Occipital lobe (tissue), 1 donor: ENCODE measurements at regions not wholly inside any gene's neighbourhood (a gene's known extent, or its start where the extent isn't known, plus 50 kb on each side); places are given as distances from the start of the nearest gene placed in this dataset.

Experiments
- DNase-seq: peaks from one replicate; lab custom pipeline; 2025; lab: John Stamatoyannopoulos, UW

DNA sequence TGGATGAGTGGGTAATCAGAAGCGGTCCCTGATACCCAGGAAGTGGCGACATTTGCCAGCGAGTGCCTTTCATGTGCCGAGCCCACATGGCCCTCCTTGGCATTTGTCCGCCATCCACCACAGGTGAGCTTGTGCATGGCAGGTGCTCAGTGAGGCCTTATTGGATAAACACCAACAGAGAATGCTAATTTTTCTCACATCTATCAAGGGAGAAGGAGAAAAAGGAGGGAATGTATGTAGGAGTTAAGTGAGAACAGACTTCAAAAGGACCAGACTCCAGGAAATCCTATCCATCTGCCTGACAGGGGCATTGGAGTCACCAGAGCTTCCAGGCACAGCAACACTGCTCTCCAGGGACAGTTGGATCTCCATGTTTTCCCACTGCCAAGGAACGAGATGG is 143.5 kb upstream of the ZMIZ1 start:
- no peak for DNase-seq

DNA sequence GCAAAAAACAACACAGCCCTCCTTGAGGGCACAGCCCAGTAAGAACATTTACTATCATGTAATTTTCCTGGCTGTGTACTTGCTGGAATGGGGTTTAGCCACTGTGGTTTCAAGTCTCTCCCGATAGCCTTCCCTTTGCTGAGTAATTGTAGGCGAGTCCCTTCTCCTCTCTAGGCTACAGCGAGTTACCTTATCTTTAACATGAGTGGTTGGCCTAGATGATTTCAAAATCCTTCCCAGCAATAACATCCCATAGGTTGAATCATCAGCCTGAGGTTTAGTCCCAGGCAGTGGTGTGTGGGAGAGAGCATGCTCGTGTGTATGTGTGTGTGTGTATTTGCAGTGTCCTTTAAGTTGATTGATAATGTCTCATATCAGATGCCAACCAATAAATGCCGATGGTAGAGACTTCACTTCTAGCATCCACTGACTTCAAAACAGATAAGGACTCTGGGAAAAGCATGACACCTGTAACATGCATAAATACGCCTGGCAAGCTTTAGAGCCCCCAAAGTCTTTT is 142.9 kb upstream of the ZMIZ1 start:
- DNase-seq: no peak

DNA sequence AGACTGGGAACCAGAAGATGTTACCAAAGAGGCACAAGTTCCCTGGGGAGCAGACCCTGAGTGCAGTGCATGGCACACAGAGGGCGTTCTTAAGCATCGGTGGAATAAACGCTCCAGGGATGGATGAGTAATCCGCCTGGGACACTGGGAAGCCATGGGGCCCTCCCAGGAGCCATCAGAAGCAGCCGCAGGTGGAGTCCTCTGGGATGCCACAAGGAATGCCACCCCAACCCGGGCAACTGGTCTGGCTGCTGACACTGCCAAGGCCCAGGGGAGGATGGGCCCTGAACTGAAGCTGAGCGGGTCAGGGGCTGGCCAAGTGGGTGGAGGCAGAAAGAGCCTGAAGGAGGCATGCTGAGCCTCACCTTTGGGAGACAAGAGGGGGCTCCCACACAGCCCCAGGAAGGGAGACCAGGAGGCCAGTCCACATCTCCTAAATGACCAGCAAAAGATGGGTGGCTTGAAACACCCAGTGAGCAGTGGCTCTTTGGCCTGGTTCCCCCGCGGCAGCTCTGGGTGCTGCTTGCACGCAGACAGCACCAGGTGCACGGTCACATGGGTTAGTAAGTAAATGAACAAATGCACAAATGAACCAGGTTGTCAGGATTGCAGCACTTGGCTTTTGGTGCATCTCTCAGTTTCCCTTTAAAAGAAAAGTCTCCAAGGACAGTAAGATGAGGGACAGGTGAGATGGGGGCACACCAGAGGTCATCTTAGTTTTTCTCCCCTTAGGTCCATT is 141.3 kb upstream of the ZMIZ1 start:
- no peak for DNase-seq

DNA sequence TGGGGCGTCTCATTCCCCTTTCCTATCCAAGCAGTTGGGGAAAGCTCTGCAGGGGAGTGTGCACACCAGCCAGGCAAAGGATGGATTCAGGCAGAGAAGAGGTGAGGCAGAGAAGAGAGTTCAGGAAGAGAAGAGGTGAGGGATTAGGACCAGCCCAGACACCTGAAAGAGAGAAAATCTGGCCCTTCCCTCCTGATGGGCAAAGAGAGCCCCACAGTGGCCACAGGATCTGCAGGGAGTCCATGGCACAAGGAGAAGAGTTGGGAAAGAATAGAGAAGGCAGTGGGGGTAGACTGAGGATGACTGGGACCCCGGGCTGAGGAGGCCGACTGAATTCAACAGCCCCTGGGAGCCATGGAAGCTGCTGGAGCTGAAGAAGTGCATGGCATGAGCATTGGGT is 140.4 kb upstream of the ZMIZ1 start:
- no peak for DNase-seq

DNA sequence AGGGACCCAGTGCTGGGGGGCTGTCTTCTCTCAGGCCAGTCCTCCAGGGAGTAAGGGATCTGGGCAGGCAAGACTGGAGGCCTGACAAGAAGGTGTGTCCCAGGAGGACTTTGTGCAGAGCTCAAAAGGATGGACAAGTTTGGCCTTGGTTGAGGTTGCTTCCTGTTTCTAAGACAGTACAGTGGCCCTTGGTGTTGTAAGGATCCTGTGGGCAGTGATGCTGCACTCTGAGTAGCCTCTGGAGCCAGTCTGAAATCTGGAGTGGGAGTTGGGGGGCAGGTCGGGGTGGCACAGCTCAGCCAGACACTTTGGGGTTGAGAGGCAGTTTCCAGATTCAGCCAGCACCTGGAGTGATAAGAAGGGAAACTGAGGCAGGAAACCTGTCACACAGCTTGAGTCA is 139.2 kb upstream of the ZMIZ1 start:
- no peak for DNase-seq

DNA sequence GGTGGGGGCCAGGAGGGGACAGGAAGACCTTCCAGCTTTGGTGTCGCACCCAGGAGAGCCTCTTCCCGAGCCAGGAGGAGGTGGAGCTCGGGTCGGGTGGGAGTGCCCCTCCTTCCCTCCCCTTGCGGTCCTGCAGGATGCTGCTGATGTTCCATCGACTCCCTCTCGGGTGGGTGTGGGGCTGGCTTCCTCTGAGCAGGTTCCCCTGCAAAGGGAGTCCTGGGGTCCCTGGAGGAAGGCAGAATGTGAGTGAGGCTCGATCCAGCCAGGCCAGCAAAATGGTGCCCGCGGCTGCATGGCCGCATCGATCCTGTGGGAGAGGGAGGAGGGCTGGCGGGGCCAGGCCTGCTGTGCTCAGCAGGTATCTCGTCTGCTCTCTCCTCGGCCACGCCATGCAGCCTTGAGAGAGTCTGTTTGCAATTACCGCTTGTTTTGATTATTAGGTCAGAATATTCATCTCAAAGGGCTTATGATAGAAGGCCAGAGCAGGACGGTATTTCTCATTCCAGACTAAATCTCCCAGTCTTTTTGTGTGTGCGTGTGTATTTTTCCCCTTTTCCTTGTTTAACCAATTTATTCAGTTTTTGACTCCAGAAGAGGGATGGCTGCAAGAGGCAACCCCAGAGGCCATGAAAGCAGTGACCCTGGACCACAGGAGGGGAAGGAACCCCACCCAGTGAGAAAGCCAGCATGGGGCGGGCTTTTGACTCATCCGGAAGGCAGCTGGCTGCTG is 137.3 kb upstream of the ZMIZ1 start:
- DNase-seq: no peak

DNA sequence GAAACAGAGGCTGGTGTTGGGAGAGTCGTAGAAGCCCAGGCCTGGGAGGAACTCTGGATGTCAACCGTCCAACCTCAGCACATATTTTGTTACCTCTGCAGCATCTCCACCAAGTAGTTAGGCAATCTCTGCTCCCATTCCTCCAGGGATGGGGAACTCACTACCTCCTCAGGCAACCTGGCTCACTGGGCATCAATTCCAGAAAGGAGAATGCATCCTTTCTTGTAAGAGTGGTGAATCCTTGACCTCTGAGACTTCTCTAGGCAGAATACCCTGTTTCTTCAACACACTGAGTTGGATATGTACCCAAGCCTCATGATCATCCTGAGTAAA is 136.7 kb upstream of the ZMIZ1 start:
- no peak for DNase-seq

DNA sequence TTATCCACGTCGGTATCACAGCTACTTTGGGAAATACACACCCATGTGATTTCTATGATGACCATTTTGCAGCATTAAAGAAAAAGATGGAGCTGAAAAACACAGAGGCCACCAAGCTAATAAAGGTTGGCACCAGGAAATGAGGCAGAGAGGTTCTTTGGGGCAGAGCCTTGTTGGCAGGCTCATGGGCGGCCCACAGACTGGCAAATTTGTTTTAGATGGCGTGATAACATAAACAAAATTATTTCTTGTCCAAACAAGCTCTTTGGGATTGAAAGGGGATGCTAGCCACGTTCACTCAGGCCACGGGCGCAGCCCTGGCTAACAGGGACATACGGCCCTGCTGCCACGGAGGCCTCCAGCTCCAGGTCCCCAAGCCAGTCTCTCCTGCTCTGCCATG is 135.9 kb upstream of the ZMIZ1 start:
- DNase-seq: no peak

DNA sequence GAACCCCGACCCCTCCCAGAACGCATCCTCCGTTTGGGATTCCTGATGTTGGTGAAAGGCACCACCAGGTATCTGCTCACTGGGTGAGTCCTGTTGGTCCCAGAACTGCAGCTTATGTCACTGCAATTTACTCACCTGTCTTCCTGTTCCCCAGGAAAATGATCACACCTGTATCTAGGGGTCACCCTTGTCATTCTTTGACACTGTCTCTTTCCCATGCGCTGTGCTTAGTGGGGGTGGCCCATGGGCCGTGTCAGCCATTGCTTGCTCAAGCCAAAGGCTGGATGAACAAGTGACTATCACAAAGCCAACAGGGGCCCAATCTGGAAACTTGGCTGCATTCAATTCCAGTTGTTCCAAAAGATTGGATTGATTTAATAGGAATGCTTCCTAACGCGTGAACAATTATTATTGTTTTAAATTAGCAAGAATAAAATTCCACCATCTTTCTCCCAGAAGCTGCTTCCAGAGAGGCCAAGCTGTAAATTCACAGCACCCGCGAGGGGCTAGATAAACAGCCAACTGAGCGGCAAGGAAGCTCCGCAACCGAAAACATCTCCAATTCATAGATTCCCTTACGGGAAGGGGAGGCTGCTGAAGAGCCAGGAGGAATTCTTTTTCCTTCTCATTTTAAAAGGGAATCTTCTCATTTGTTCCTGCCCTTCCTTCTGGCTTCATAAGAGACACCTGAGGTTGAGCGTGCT is 134.8 kb upstream of the ZMIZ1 start:
- DNase-seq: no peak

DNA sequence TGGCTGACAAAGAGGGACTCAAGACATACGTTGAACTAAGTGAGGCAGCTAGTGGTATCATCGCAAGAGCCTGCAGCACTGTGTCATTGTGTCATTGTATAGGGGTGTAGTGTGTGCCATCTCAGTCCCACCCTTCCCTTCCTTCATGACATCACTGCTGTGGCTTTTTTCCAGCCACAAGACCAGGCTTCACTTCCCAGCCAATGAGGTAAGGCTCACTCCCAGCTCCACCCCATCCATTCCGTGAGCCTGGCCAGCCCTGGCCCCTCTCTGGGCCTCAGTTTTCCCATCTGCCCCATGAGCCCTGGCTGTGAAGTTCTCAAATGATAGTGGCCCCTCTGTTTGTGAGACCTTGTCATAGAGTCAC is 134.3 kb upstream of the ZMIZ1 start:
- no peak for DNase-seq

DNA sequence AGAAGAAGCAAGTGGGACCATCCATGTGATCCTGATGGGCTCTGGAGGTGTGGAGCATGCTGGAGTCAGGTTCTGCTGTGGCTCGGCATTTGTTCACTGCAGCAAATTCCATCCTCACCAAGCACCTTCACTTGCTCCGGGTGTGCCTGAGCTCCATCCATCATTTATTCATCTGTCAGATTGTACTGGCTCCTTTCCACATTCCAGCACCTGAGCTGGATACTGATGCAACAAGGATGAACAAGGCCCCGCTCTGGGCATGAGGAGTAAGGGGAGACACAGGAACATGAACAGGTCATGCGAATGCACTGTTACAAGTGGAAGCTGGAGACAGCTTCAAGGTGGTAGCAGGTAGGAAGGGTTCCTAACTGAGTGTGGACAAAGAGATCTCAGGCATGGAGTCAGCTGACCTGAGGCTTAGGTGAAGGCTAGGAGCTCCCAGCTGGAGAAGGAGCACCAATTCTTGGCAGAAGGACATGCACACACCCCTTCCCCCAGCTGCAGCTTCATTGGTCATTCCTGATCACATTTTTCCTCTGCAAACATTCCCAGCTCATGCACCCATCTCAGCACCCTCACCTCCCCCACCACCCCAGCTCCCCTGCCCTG is 133.7 kb upstream of the ZMIZ1 start:
- no peak for DNase-seq

DNA sequence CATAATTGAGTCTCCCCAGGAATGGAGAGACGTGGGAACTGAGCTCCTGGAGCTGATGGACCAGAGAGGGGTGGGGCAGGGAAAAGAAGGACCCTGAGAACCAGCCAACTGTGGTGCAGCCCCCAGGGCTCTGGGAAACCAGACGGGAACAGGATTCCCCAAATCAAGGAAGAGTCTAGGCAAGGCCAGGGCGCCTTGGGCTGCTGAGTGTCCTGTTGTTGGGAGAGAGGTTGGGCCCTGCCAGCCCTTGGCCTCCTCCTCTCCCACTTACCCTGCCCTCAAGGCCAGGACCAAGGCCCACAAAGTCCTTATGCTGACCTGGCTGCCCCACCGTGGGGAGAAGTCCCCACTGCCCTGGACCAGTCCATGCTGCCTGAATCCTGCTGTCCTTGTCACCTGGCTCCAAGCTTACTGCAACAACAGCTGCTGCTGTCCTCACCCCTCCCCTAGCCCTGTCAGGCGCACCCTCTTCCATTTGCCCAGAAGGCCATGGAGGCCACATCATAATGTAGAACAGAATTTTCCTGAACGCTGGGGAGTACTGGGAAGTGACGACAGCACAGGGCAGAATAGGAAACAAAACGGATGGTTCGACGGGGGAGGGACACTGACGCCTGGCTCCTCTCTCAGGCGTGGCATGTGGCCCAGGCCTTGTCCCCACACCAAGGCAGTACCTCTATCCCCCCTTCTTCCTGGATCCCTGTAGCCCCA is 132.9 kb upstream of the ZMIZ1 start:
- DNase-seq: no peak

DNA sequence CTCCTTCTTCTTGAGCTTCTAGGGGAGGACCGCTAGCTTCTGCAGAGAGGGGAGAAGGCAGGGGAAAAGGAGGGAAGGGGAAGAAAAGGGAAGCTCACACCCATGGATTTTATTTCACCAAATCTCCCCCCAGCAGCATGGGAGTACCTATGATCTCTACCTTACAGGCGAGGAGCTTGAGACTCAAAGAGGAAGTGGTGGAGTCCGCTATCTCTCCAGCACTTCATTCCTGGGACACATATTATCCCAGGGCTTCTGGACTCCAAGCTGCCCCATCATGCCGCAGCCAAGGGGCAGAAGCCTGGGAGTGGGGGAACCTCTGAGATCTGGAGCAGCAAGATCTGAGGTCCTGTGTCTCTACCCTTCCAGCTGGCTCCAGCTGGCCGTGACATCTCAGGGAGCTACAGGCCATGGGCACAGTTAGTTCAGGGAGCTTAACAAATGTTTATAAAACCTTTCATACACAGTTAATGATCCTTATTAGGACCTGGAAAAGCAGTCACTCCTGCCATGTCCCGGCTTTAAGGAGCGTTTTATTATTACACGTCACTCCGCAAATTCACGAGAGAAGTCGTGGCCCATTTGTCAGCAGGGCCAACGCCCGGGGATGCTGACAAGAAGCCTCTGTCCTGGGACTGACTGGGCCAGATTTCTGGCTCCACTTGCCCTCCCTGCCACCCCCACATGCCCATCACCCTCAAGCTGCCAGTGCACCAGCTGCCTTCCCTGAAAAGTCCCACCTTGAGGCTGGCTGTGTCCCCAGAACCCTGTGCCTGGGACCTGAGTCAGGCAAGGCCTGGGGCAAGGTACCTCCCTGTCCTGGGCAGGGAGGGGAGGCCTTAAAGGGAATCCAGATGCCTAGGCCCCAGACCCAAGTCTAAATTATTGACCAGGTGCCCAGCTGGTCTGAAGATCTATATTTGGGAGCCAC is 132.1 kb upstream of the ZMIZ1 start:
- DNase-seq: no peak

DNA sequence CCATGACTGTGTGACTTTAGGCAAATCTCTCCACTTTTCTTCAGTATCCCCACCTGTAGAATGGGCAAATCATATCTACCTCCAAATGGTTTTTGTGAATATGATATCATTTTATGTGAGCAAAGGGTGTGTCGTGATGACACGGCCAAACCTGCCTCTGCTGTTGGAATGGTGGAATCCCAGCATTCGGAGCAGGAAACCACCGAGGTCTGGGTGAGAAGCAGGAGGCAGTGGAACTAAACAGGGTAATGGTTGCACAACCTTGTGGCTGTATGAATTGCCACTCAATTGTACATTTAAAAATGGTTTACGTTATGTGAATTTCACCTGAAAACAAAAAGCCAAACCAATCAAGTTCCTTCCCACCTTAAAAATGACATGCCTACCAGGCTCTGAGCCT is 131.4 kb upstream of the ZMIZ1 start:
- no peak for DNase-seq

DNA sequence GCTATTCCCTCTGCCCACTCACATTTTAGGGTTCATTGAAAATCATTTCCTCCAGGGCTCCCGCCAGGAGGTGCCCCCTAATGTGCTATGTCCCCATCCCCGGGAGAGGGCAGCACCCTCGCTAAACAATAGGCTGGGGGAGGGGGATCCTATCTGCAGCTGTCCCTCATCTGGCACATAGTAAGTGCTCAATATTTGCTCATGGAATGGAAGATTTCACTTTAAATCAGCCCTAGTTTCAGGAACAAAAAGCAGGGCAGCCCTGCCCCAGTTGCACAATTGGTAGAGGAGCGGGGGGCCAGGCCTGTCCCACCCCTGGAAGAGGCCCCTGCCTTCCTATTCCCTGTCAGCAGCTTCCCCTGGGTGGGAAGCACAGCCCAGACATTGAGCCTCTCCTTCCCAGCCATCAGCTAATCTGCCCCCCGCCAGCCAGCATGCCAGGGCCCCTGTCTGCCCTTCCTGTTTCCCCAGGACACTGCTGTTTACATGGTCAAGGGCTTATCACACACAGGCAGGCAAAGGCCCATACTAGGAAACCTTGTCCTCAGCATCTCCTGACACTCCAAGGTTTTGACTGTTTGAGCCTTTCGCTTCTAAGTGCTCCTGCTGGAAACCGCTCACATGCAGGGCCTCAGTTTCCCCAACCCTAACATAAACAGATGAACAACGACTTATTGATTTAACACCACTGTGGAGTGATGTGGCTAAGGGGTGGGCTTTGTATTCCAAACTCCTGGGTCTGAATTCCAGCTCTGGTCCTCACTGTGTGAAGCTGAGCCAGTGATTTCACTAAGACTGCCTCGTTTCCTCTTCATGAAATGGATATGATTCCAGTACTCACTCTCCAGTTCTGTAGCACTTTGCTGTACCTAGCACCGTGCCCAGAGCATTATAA is 130.7 kb upstream of the ZMIZ1 start:
- DNase-seq: no peak

DNA sequence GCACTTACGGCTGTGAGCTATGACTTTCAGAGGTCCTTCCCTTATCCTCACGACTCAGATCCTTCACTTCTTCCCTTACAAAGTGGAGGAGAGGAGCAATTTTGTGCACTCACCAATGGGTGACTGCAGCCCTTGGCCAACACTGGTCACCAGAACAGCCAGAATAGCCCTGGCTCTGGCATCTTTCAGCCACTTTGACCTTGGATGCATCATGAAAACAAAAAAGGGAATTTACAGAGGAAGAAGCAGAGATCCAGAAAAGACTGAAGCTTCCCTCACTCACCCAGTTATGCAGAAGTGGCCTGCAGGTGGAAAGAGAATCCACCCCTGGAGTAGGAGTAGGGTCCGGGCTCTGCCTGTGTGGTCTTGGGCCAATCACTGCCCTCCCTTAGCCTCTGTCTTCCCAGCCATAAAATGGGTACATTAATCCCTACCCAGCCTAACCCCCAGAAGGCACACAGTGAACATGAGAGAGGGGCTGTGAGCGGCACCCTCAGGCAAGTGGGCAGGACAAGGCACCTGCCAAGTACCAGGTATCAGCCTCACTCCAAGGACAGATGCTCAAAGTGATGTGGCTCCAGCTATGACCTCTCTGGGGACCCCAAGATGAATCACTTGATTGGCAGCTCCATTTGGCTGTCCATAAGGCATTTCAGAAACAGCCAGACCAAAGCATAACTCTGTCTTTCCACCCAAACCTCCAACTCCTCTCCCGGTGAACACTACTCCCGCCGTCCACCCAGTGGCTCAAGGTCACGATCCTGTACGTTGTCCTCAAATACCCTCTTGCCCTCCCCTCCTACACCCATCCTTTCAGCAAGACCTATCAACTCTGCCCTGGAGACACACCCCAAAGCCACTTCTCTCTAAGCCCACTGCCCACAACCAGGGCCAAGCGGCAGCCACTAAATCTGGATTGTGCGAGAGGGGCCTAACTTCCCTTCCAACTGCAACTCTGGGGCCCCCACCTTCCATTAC is 129.8 kb upstream of the ZMIZ1 start:
- no peak for DNase-seq

DNA sequence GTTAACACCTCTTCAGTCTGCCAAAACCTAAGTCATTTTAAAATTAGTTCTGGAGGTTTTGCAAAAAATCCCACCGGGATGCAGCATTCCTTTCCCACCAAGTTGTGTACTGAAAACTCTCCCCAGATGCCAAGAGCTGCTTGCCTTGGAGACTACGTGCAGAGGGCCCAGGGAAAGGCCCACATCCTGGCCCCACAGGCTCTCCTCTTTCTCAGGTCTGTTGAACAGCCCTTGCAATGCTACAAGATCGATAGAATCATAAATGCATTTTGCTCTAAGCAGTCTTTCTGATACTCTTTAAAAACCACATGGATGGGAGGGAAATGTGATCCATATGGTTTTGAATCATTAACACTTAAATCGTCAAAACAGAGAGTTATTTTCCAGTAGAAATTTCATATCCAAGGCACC is 126.7 kb upstream of the ZMIZ1 start:
- no peak for DNase-seq

DNA sequence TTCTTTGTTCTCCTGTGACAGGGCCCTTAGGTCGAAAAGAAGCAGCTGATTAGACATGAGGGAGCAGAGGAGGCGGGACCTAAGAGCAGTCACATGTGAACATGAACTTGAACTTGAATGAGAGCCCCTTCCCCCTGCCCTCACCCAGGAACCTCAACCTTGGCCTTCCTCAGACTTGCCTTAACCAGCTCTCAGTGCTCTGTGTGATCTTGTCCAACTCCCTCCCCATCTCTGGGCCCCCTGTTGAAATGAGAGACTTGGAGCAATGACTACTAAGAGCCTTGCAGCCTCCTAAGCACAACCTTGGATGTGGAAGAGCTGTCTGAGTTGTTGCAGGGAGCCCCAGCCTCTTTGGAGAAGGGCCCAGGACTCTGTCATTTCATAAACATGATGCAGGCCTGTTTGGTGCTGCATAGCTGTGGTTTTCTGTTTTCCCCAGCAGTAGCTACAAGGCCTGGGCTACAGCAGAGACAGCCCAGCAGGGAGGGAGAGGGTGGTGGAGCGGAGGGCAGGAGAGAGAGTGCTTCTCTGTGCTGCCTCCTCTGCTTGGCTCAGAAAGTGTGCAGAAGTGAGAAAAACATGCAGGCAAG is 123.9 kb upstream of the ZMIZ1 start:
- DNase-seq: no peak
